CD4-positive, alpha-beta memory T cell (primary cell): ENCODE measurements at regions not wholly inside any gene's neighbourhood (a gene's known extent, or its start where the extent isn't known, plus 50 kb on each side); places are given as distances from the start of the nearest gene placed in this dataset.

Source experiments
- CTCF ChIA-PET: fragments of 350-600 bp; sonication (Branson Sonifier 250); formaldehyde crosslinking; loops from one replicate; lab custom pipeline; 2021; ENCODE audit warnings: inconsistent platforms; ENCODE audit not compliant: partially characterized antibody; lab: Charles Lee
- POLR2A ChIA-PET: fragments of 350-600 bp; sonication (Branson Sonifier 250); formaldehyde crosslinking; loops from one replicate; lab custom pipeline; 2021; ENCODE audit not compliant: partially characterized antibody; lab: Charles Lee
- DNase-seq, 5 donors: peaks; one replicate each; pipeline versions ENCODE4 v3.0.0 to v3.0.0-alpha.2; 2020 to 2022; ENCODE audit warnings: mixed read lengths in 1 of 5
- H3K27ac ChIP-seq: one replicate; pipeline ENCODE4 v1.7.0; 2013; ENCODE audit warnings: low read depth, low read length
- H3K27me3 ChIP-seq: 2 replicates; pipeline ENCODE4 v1.7.0; 2013; ENCODE audit warnings: mild to moderate bottlenecking, low read length, moderate library complexity; ENCODE audit not compliant: insufficient read depth
- H3K36me3 ChIP-seq: 2 replicates; pipeline ENCODE4 v1.7.0; 2013; ENCODE audit warnings: mild to moderate bottlenecking, low read length, moderate library complexity; ENCODE audit not compliant: insufficient read depth
- H3K4me1 ChIP-seq: 2 replicates; pipeline ENCODE4 v1.7.0; 2013; ENCODE audit warnings: mild to moderate bottlenecking, low read length, moderate library complexity; ENCODE audit not compliant: insufficient read depth
- H3K4me3 ChIP-seq, 2 donors: one replicate each; pipeline ENCODE4 v1.7.0; 2013; ENCODE audit warnings: low read length in 2 of 2, mild to moderate bottlenecking in 1 of 2
- H3K9me3 ChIP-seq, 2 donors: one replicate each; pipeline ENCODE4 v1.7.0; 2013; ENCODE audit warnings: low read length in 2 of 2, control low read depth in 1 of 2; ENCODE audit not compliant: control insufficient read depth in 1 of 2
- H3K27ac Mint-ChIP-seq, 7 donors: one replicate each; pipeline ENCODE4 v1.8.0; 2020 to 2021; ENCODE audit warnings: mixed read lengths in 7 of 7, mild to moderate bottlenecking in 6 of 7, inconsistent platforms in 3 of 7, moderate library complexity in 3 of 7
- H3K27me3 Mint-ChIP-seq, 2 donors: one replicate each; pipeline ENCODE4 v1.8.0; 2020 to 2021; ENCODE audit warnings: mixed read lengths in 2 of 2
- H3K36me3 Mint-ChIP-seq, 2 donors: one replicate each; pipeline ENCODE4 v1.8.0; 2020 to 2021; ENCODE audit warnings: mixed read lengths in 2 of 2, inconsistent platforms in 1 of 2, mild to moderate bottlenecking in 1 of 2
- H3K4me1 Mint-ChIP-seq, 4 donors: one replicate each; pipeline ENCODE4 v1.8.0; 2020 to 2021; ENCODE audit warnings: mixed read lengths in 4 of 4, mild to moderate bottlenecking in 1 of 4
- H3K4me3 Mint-ChIP-seq, 8 donors: one replicate each; pipeline ENCODE4 v1.8.0; 2020 to 2021; ENCODE audit warnings: mixed read lengths in 8 of 8, mild to moderate bottlenecking in 7 of 8, moderate library complexity in 6 of 8, inconsistent platforms in 3 of 8
- H3K9me3 Mint-ChIP-seq, 8 donors: one replicate each; pipeline ENCODE4 v1.8.0; 2020 to 2021; ENCODE audit warnings: mixed read lengths in 8 of 8, mild to moderate bottlenecking in 5 of 8, inconsistent platforms in 3 of 8, moderate library complexity in 1 of 8
- intact Hi-C: fragments of 100-400 bp; cut with micrococcal nuclease; formaldehyde crosslinking; loops from one replicate; pipeline ENCODE4 v1.15.1; 2023

GRCh38 chr11:23564370-23564769, 704.1 kb upstream of the CCDC179 start:
- POLR2A ChIA-PET: no interaction called here
- CTCF ChIA-PET: no interaction called here
- peaks cover 0 to 17% (median 3%) of the 10 kb centered on the region in 8 donors for H3K9me3 Mint-ChIP-seq
- no peak overlapping the region for H3K27ac ChIP-seq
- H3K27me3 Mint-ChIP-seq: no peaks in the 10 kb centered on the region
- no peak overlapping the region for H3K4me3 ChIP-seq
- intact Hi-C loops: no loop called here
- H3K36me3 ChIP-seq: no peaks in the 10 kb centered on the region
- no peaks in the 10 kb centered on the region for H3K4me1 ChIP-seq
- H3K4me3 Mint-ChIP-seq: no peak overlapping the region
- H3K9me3 ChIP-seq: no peaks in the 10 kb centered on the region
- no peaks in the 10 kb centered on the region for H3K27me3 ChIP-seq
- no peak for DNase-seq
- H3K4me1 Mint-ChIP-seq: no peaks in the 10 kb centered on the region
- no peaks in the 10 kb centered on the region for H3K36me3 Mint-ChIP-seq
- H3K27ac Mint-ChIP-seq: no peak overlapping the region

- Mint-ChIP-seq H3K4me1 (no peaks in the 10 kb centered on the region), H3K4me3 (no peak overlapping the region), H3K27ac (no peak overlapping the region), H3K27me3 (no peaks in the 10 kb centered on the region), H3K9me3 (peaks cover 3 to 13% (median 8%) of the 10 kb centered on the region in 8 donors), H3K36me3 (no peaks in the 10 kb centered on the region)
- ChIA-PET POLR2A (no interaction called here), CTCF (no interaction called here)
- Histone ChIP-seq H3K27me3 (no peaks in the 10 kb centered on the region), H3K4me3 (no peak overlapping the region), H3K4me1 (no peaks in the 10 kb centered on the region), H3K9me3 (no peaks in the 10 kb centered on the region), H3K36me3 (no peaks in the 10 kb centered on the region), H3K27ac (no peak overlapping the region)
- intact Hi-C loops: no loop called here
- no peak for DNase-seq
These were observed 708.9 kb upstream of the CCDC179 start for GRCh38 chr11:23569134-23569533.

- no peaks in the 10 kb centered on the region for H3K4me1 ChIP-seq
- no peak overlapping the region for H3K27ac ChIP-seq
- H3K4me3 ChIP-seq: no peak overlapping the region
- H3K36me3 ChIP-seq: no peaks in the 10 kb centered on the region
- no peak for DNase-seq
- ChIA-PET CTCF (no interaction called here), POLR2A (no interaction called here)
- Mint-ChIP-seq H3K9me3 (peaks cover 3 to 13% (median 9%) of the 10 kb centered on the region in 8 donors), H3K27me3 (no peaks in the 10 kb centered on the region), H3K4me3 (no peak overlapping the region), H3K27ac (no peak overlapping the region), H3K36me3 (no peaks in the 10 kb centered on the region), H3K4me1 (no peaks in the 10 kb centered on the region)
- intact Hi-C loops: no loop called here
- no peaks in the 10 kb centered on the region for H3K9me3 ChIP-seq
- no peaks in the 10 kb centered on the region for H3K27me3 ChIP-seq
These were observed 709.3 kb upstream of the CCDC179 start for GRCh38 chr11:23569547-23569946.

GRCh38 chr11:23570828-23571227, 710.6 kb upstream of the CCDC179 start:
- ChIA-PET CTCF (no interaction called here), POLR2A (no interaction called here)
- Histone ChIP-seq H3K36me3 (no peaks in the 10 kb centered on the region), H3K9me3 (no peaks in the 10 kb centered on the region), H3K4me3 (no peak overlapping the region), H3K4me1 (no peaks in the 10 kb centered on the region), H3K27ac (no peak overlapping the region), H3K27me3 (no peaks in the 10 kb centered on the region)
- Mint-ChIP-seq H3K27ac (no peak overlapping the region), H3K4me1 (no peaks in the 10 kb centered on the region), H3K36me3 (no peaks in the 10 kb centered on the region), H3K9me3 (peaks cover 3 to 12% (median 9%) of the 10 kb centered on the region in 8 donors), H3K27me3 (no peaks in the 10 kb centered on the region), H3K4me3 (no peak overlapping the region)
- intact Hi-C loops: no loop called here
- DNase-seq: no peak

GRCh38 chr11:23573429-23573828, 713.2 kb upstream of the CCDC179 start:
- ChIA-PET POLR2A (no interaction called here), CTCF (no interaction called here)
- H3K9me3 Mint-ChIP-seq: peaks cover 3 to 12% (median 7%) of the 10 kb centered on the region in 8 donors
- no peak overlapping the region for H3K4me3 ChIP-seq
- no peaks in the 10 kb centered on the region for H3K4me1 Mint-ChIP-seq
- intact Hi-C loops: no loop called here
- no peaks in the 10 kb centered on the region for H3K9me3 ChIP-seq
- no peaks in the 10 kb centered on the region for H3K4me1 ChIP-seq
- no peaks in the 10 kb centered on the region for H3K27me3 Mint-ChIP-seq
- no peak overlapping the region for H3K27ac ChIP-seq
- H3K36me3 ChIP-seq: no peaks in the 10 kb centered on the region
- H3K4me3 Mint-ChIP-seq: no peak overlapping the region
- H3K36me3 Mint-ChIP-seq: no peaks in the 10 kb centered on the region
- H3K27ac Mint-ChIP-seq: no peak overlapping the region
- DNase-seq: no peak
- H3K27me3 ChIP-seq: no peaks in the 10 kb centered on the region

- H3K36me3 ChIP-seq: no peaks in the 10 kb centered on the region
- DNase-seq: no peak
- no peaks in the 10 kb centered on the region for H3K27me3 ChIP-seq
- H3K27ac Mint-ChIP-seq: no peak overlapping the region
- no peaks in the 10 kb centered on the region for H3K4me1 Mint-ChIP-seq
- H3K4me1 ChIP-seq: no peaks in the 10 kb centered on the region
- H3K4me3 ChIP-seq: no peak overlapping the region
- H3K27ac ChIP-seq: no peak overlapping the region
- intact Hi-C loops: no loop called here
- H3K36me3 Mint-ChIP-seq: no peaks in the 10 kb centered on the region
- no peaks in the 10 kb centered on the region for H3K27me3 Mint-ChIP-seq
- ChIA-PET CTCF (no interaction called here), POLR2A (no interaction called here)
- H3K4me3 Mint-ChIP-seq: no peak overlapping the region
- H3K9me3 Mint-ChIP-seq: peaks cover 3 to 10% (median 7%) of the 10 kb centered on the region in 8 donors
- H3K9me3 ChIP-seq: no peaks in the 10 kb centered on the region
These were observed 713.9 kb upstream of the CCDC179 start for GRCh38 chr11:23574149-23574548.

- Histone ChIP-seq H3K4me1 (no peaks in the 10 kb centered on the region), H3K9me3 (no peaks in the 10 kb centered on the region), H3K27me3 (no peaks in the 10 kb centered on the region), H3K4me3 (no peak overlapping the region), H3K36me3 (no peaks in the 10 kb centered on the region), H3K27ac (no peak overlapping the region)
- CTCF ChIA-PET: no interaction called here
- Mint-ChIP-seq H3K9me3 (peaks cover 2 to 17% (median 7%) of the 10 kb centered on the region in 8 donors), H3K27ac (no peak overlapping the region), H3K27me3 (no peaks in the 10 kb centered on the region), H3K36me3 (no peaks in the 10 kb centered on the region), H3K4me1 (no peaks in the 10 kb centered on the region), H3K4me3 (no peak overlapping the region)
- POLR2A ChIA-PET: no interaction called here
- intact Hi-C loops: no loop called here
- DNase-seq: no peak
These were observed 717.0 kb upstream of the CCDC179 start for GRCh38 chr11:23577296-23577695.
